Gastroesophageal sphincter (tissue), 4 donors: ENCODE measurements at regions not wholly inside any gene's neighbourhood (a gene's known extent, or its start where the extent isn't known, plus 50 kb on each side); places are given as distances from the start of the nearest gene placed in this dataset.

Experiments used
- ATAC-seq: fragments of 150-250 bp; one replicate; pipeline ENCODE4 v1.9.1; 2016; ENCODE audit warnings: mild to moderate bottlenecking, moderate library complexity
- H3K27ac ChIP-seq, 4 donors: fragments of 200-600 bp; sonication (generic) in 3 of 4; 1 replicate in 3 of 4; 2 replicates in 1 of 4; pipeline ENCODE4 v1.5.1; 2016 to 2019
- H3K27me3 ChIP-seq: fragments of 200-600 bp; sonication (generic); one replicate; pipeline ENCODE4 v1.5.1; 2019
- H3K36me3 ChIP-seq, 2 donors: fragments of 200-600 bp; sonication (generic); one replicate each; pipeline ENCODE4 v1.5.1; 2019; ENCODE audit warnings: control low read depth in 1 of 2
- H3K4me1 ChIP-seq, 3 donors: fragments of 200-600 bp; sonication (generic); 1 replicate in 2 of 3; 2 replicates in 1 of 3; pipeline ENCODE4 v1.5.1; 2016 to 2019; ENCODE audit warnings: control low read depth in 2 of 3
- H3K4me3 ChIP-seq, 2 donors: fragments of 200-600 bp; sonication (generic); one replicate each; pipeline ENCODE4 v1.5.1; 2019; ENCODE audit warnings: mild to moderate bottlenecking in 1 of 2, moderate library complexity in 1 of 2
- H3K9me3 ChIP-seq, 3 donors: fragments of 200-600 bp; sonication (generic); one replicate each; pipeline ENCODE4 v1.5.1; 2017 to 2019; ENCODE audit warnings: control low read depth in 2 of 3
- CTCF ChIP-seq, 4 experiments: fragments of 200-600 bp in 2 of 4; fragments of 450-650 bp in 2 of 4; sonication (generic) in 1 of 4; IDR thresholded peaks; one replicate each; pipeline ENCODE4 v1.5.1; 2017 to 2019; ENCODE audit warnings: antibody characterized with exemption in 4 of 4, mild to moderate bottlenecking in 2 of 4, moderate library complexity in 2 of 4
- EP300 ChIP-seq: sonication (generic); formaldehyde crosslinking; IDR thresholded peaks from one replicate; pipeline ENCODE4 v1.6.1; 2017; ENCODE audit warnings: antibody characterized with exemption, mild to moderate bottlenecking
- POLR2A ChIP-seq, 2 donors: fragments of 450-650 bp; IDR thresholded peaks; one replicate each; pipeline ENCODE4 v1.6.1; 2017; ENCODE audit warnings: antibody characterized with exemption in 2 of 2, mild to moderate bottlenecking in 2 of 2, moderate library complexity in 1 of 2
- POLR2AphosphoS5 ChIP-seq: sonication (generic); formaldehyde crosslinking; IDR thresholded peaks from one replicate; pipeline ENCODE4 v1.6.1; 2017; ENCODE audit warnings: antibody characterized with exemption
- WGBS, 2 donors: methylation state at CpG; one replicate each; pipeline ENCODE4 v1.1.5; 2018; ENCODE audit warnings: low coverage in 1 of 2; 5-methylcytosine and 5-hydroxymethylcytosine counted together

GRCh38 chr3:76561494-76562236 lies 478.2 kb upstream of the ROBO2 start:
- WGBS, 2 donors = 44 to 55% methylated on average over 2 of the region's 2 CpGs
- TF ChIP-seq POLR2AphosphoS5 (no peak), EP300 (no peak), CTCF (IDR thresholded peaks at IDR 0.05) (no peak), POLR2A (IDR thresholded peaks at IDR 0.05) (no peak)
- ATAC-seq = no peak

DNA sequence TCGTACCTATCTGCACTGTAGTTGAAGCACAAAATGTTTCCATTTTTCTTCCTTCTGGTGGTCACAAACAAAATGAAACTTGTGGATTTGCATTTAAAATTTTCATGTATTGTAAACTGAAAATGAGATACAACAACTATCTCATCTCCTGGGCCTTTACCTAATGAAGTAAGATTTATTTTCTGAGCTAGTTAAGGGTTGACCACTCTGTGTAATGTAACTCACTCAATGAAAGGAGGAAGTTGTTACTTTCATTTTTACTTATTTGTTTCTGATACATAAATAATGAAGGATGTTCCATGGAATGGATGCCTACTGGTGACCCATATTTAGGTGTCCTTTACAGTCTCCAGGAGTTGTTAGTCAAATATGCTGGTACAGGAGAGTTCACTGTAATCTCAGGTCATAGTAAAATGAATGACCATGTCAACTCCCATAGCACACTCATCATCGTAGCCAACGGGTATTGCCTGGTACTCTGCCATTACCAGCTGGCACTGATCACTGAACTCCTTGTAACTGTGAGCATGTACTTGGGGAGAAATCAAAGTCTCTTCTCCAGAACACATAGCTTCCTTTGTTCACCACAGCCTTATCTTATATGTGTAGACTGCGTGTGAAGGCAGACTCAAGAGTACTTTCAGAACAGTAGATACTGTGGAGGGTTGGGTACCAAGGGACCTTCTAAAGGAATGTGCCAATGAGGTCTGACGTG lies 474.2 kb upstream of the ROBO2 start:
- H3K27ac ChIP-seq = no peak overlapping the region
- H3K27me3 ChIP-seq = no peaks in the 10 kb centered on the region
- H3K36me3 ChIP-seq = no peaks in the 10 kb centered on the region
- H3K4me1 ChIP-seq = no peaks in the 10 kb centered on the region
- WGBS, 2 donors = 66 to 88% methylated on average over 2 to 4 of the region's 5 CpGs
- no peaks in the 10 kb centered on the region for H3K9me3 ChIP-seq
- TF ChIP-seq CTCF (IDR thresholded peaks at IDR 0.05) (no peak), POLR2AphosphoS5 (no peak), POLR2A (IDR thresholded peaks at IDR 0.05) (no peak), EP300 (no peak)
- no peak for ATAC-seq
- H3K4me3 ChIP-seq = no peak overlapping the region

More at GRCh38 chr3:76561494-76562236, 478.2 kb upstream of the ROBO2 start:
- Histone ChIP-seq H3K4me3 (no peak overlapping the region), H3K4me1 (no peaks in the 10 kb centered on the region), H3K36me3 (no peaks in the 10 kb centered on the region), H3K27me3 (no peaks in the 10 kb centered on the region), H3K9me3 (no peaks in the 10 kb centered on the region), H3K27ac (no peak overlapping the region)

DNA sequence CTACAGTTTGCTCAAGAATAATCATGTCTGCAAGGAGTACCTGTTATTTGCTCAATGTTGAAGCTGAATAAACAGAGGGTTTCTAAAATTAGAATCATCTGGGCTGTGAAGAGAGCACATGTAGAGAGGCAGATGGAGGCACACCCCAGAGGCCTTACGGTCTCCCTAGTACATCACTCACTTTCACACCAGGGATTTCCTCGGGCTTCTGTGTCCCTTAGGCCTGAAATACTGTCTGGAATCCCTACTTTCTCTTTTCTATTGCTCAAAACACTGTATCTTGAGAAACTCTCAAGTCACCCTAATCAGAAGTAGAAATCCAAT lies 473.7 kb upstream of the ROBO2 start:
- Histone ChIP-seq H3K4me1 (no peaks in the 10 kb centered on the region), H3K36me3 (no peaks in the 10 kb centered on the region), H3K4me3 (no peak overlapping the region), H3K9me3 (no peaks in the 10 kb centered on the region), H3K27me3 (no peaks in the 10 kb centered on the region), H3K27ac (no peak overlapping the region)
- TF ChIP-seq POLR2AphosphoS5 (no peak), CTCF (IDR thresholded peaks at IDR 0.05) (no peak), EP300 (no peak), POLR2A (IDR thresholded peaks at IDR 0.05) (no peak)
- WGBS, 2 donors = 66 to 85% methylated on average over 2 of the region's 2 CpGs
- ATAC-seq = no peak

DNA sequence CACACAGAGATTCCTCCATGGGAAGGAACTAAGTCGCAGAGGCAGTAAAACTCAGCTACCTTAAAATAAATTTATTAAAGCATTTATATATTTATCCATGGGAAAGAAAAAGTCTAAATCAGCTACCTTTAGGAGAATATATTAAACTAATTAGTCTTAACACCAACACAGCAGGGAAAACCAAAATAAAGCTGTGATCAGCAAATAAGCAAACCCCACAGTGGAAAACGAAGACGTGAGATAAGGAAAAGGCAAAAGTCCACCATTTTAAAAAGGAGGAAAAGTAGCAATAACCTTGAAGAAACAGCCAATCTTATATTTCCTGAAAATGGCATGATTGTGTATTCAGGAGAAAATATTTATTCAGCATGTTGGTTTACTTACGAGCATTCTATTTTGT lies 473.0 kb upstream of the ROBO2 start:
- TF ChIP-seq POLR2A (IDR thresholded peaks at IDR 0.05) (no peak), EP300 (no peak)
- 90% methylated on average over 2 to 4 of the region's 4 CpGs for WGBS, 2 donors
- Histone ChIP-seq H3K4me3 (no peak overlapping the region), H3K27ac (no peak overlapping the region), H3K27me3 (no peaks in the 10 kb centered on the region), H3K36me3 (no peaks in the 10 kb centered on the region), H3K9me3 (no peaks in the 10 kb centered on the region), H3K4me1 (no peaks in the 10 kb centered on the region)
- ATAC-seq = no peak

GRCh38 chr3:76570436-76571057 lies 469.4 kb upstream of the ROBO2 start:
- H3K4me1 ChIP-seq = no peaks in the 10 kb centered on the region
- H3K9me3 ChIP-seq = no peaks in the 10 kb centered on the region
- TF ChIP-seq POLR2A (IDR thresholded peaks at IDR 0.05) (no peak), CTCF (IDR thresholded peaks at IDR 0.05) (peak in 2 of 4 experiments; percentile 23 to 45)
- no peak overlapping the region for H3K4me3 ChIP-seq
- no peak for ATAC-seq
- no peaks in the 10 kb centered on the region for H3K36me3 ChIP-seq
- 64 to 68% methylated on average over 3 of the region's 3 CpGs for WGBS, 2 donors
- H3K27me3 ChIP-seq = no peaks in the 10 kb centered on the region
- no peak overlapping the region for H3K27ac ChIP-seq
